Jurkat, Clone E6-1 (cell line): ENCODE measurements at regions not wholly inside any gene's neighbourhood (a gene's known extent, or its start where the extent isn't known, plus 50 kb on each side); places are given as distances from the start of the nearest gene placed in this dataset.
"Not testable (repeated sequence)": the region's sequence is repeated elsewhere in the genome, so short reads cannot be mapped to it uniquely, and the experiment has no call there.

Experiments
- DNase-seq: peaks from one replicate; pipeline ENCODE4 v3.0.0-alpha.2; 2011; ENCODE audit warnings: low read depth, low spot score
- H3K4me3 ChIP-seq: 2 replicates; pipeline ENCODE4 v1.5.1; 2011; ENCODE audit warnings: mild to moderate bottlenecking, low read length, control low read depth, moderate library complexity

DNA sequence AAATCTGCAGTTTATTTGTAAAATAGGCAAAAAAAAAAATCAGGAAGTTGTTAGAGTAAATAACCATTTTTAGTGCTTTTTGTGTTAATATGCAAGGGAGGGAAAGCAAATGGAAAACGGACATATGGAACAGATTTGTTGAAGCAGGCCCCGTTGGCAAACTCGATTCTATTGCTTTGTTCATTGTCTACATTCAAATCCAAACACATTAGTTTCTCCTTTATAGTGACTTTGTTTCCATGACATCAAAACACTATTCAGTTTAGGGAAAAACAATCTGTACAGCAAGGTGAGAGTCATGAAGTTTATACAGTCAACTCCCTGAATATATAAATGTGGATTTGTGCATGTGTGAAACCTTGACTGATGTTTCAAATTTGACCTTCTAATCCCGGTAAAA is 142.2 kb downstream of the FAM47A start:
- no peak for DNase-seq
- H3K4me3 ChIP-seq: no peak overlapping the region

DNA sequence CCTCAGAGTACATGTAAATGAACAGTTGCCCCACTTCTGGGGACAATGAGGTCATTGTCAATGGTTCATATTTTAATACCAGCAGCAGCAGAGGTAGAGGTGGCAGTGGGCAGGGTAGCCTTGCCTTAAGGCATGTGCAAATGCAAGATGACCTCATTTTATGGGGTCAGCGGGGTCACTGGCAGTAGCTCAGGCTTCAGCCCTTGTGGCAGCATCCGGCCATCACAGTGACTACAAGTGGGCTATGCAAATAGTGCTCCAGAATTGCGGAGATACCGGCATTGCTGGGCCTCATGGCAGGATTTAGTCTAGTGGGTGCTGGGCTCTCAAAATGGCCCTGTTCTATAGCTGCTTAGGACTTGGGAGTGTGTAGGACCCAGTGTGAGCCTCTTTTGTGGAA is 144.7 kb downstream of the FAM47A start:
- DNase-seq: no peak
- no peak overlapping the region for H3K4me3 ChIP-seq

GRCh38 chrX:33974676-33975075 is 157.4 kb downstream of the FAM47A start:
- DNase-seq: no peak

DNA sequence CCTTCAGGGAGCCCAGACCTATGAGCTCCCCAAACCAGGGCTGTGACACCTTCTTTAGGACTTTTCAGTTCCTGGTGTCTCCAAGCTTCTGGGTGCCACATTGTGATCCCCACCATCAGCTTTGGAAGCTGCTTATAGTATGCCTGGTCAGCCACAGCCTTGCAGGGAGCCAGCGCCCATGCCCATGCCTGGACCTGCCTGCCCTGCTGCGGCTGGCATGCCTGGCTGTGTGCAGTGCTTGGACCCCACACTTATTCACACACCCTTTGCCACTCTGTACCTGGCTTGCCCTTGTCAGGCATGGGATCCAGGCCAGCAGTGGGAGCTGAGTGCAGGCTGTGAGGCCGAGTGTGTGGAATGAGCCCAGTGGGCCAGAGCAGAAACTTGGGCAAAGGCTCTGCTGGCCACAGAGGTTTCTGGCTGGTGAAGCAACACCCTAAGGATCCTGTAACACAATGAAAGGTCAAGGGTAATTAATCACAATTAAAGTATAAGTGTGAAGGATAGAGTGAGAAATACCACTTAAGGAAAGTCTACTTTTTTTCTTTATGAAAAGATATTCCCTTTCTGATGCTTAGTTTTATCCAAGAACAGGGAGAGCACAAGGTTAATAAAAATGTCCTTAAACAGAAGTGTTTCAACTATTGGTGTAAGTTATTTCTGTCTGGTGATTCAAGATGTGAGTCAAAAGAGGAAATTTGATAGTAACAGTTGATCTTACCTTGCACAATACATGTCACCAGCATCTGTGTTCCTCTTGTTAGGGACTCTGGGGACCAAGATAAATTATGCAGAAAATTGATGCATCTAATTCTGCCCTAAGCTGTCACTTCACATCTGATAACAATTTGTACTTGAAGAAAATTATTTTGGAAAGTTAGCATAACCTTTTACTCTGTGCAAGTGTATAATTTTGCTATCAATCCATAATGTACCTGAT is 161.8 kb downstream of the FAM47A start:
- no peak overlapping the region for H3K4me3 ChIP-seq
- DNase-seq: no peak

More at GRCh38 chrX:33974676-33975075, 157.4 kb downstream of the FAM47A start:
- H3K4me3 ChIP-seq: no peak overlapping the region

- H3K4me3 ChIP-seq: no peak overlapping the region
- no peak for DNase-seq
These were observed 163.0 kb downstream of the FAM47A start for GRCh38 chrX:33969105-33969504.

DNA sequence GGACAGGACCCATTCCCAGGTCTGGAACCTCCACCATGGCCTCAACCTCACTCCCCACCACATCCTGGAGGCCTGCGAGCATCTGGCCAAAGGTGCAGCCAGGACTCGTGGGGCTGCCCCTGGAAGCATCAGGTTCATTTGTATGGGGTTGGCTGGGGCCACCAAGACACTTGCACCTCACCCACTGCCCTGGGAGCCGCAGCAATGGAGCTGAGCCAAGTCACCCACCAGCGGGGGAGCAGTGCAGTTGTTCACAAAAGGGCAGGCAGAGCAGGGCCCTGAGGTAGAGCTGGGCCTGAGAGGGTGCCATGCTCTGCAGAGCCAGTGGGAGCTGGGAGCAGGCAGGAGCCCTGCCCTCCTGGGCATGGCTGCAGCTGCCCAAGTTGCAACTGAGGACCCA is 163.5 kb downstream of the FAM47A start:
- no peak for DNase-seq
- no peak overlapping the region for H3K4me3 ChIP-seq

DNA sequence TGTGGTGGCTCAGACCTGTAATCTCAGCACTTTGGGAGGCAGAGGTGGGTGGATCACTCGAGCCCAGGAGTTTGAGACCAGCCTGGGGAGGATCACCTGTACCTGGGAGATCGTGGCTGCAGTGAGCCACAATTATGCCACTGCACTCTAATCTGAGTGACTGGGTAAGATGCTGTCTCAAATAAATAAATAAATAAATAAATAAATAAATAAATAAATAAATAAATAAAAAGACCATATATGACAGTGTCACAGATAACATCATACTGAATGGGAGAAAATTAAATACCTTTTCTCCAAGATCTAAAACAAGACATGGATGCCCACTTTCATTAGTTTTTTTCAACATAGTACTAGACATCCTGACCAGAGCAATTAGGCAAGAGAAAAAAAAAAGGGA is 182.8 kb downstream of the FAM47A start:
- H3K4me3 ChIP-seq: no peak overlapping the region
- DNase-seq: no peak

DNA sequence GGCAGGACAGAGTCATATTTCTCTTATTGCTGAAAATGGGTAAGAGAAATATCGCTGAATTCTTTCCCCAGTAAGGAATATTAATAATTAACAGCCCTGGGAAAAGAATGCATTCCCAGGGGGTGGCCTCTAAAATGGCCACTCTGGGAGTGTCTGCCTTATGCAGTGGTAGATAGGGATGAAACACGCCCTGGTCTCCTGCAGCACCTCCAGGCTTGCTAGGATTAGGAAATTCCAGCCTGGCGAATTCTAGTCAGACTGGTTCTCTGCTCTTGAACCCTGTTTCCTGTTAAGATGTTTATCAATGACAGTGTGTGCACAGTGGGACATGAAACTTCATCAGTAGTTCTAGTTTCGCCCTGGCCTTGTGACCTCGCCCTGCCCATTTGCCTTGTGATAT is 205.9 kb downstream of the FAM47A start:
- not testable (repeated sequence) for H3K4me3 ChIP-seq, DNase-seq

DNA sequence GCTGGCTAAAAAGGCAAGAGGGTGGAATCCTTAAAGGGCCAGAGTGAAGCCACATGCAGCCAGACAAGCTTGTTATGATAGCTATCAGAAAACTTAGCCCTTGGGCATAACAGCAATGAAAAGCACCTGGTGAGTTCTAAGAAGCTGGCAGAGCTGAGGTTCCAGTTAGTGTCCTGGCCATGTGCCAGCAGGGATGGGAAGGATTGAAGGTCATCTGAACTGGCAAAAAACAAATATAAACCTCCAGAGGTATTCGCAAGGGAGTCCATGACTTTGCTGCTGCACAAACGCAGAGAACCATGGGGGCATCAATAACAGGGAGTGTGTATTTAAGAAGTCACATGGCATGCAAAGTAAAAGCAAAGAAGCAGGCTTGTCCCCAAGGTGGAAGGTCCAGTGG is 208.9 kb downstream of the FAM47A start:
- H3K4me3 ChIP-seq: no peak overlapping the region
- DNase-seq: no peak

- no peak for DNase-seq
- H3K4me3 ChIP-seq: no peak overlapping the region
These were observed 222.3 kb downstream of the FAM47A start for GRCh38 chrX:33909836-33910235.

DNA sequence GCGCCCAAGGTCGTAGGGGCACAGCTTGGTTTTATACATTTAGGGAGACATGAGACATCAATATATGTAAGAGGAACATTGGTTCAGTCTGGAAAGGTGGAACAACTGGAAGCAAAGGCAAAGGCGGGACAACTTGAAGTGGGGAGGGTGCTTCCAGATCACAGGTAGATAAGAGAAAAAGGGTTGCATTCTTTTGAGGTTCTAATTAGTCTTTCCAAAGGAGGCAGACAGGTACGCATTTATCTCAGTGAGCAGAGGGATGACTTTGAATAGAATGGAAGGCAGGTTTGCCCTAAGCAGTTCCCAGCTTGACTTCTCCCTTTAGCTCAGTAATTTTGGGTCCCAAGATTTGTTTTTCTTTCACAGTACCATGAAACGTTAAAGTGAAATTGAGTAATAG is 223.2 kb downstream of the FAM47A start:
- H3K4me3 ChIP-seq: no peak overlapping the region
- no peak for DNase-seq

- no peak for DNase-seq
- H3K4me3 ChIP-seq: no peak overlapping the region
These were observed 224.0 kb downstream of the FAM47A start for GRCh38 chrX:33908074-33908473.

DNA sequence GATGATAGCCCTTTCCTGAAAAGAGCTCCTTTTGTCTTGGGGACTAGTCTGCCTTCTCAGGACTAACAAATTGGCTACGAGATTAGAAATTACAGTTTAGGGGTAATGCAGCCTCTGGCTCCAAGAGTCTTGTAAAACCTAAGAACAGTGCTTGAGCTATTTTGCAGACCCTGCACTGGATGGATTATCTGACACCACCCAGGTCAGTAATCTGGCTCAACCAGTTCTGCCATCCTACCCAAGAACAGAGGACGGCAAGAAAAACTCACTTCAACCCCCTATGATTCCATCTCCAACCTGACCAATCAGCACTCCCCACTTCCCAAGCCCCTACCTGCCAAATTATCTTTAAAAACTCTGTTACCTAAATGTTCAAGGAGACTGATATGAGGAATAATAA is 225.1 kb downstream of the FAM47A start:
- DNase-seq: no peak
- no peak overlapping the region for H3K4me3 ChIP-seq

- H3K4me3 ChIP-seq: no peak overlapping the region
- DNase-seq: no peak
These were observed 239.4 kb downstream of the FAM47A start for GRCh38 chrX:33892670-33893069.

- no peak for DNase-seq
- H3K4me3 ChIP-seq: no peak overlapping the region
These were observed 276.9 kb downstream of the FAM47A start for GRCh38 chrX:33855251-33855650.

- not testable (repeated sequence) for H3K4me3 ChIP-seq, DNase-seq
These were observed 280.0 kb downstream of the FAM47A start for GRCh38 chrX:33852146-33852545.

GRCh38 chrX:33840176-33840575 is 291.9 kb downstream of the FAM47A start:
- H3K4me3 ChIP-seq: no peak overlapping the region
- DNase-seq: no peak

- no peak overlapping the region for H3K4me3 ChIP-seq
- no peak for DNase-seq
These were observed 300.9 kb downstream of the FAM47A start for GRCh38 chrX:33831211-33831610.

DNA sequence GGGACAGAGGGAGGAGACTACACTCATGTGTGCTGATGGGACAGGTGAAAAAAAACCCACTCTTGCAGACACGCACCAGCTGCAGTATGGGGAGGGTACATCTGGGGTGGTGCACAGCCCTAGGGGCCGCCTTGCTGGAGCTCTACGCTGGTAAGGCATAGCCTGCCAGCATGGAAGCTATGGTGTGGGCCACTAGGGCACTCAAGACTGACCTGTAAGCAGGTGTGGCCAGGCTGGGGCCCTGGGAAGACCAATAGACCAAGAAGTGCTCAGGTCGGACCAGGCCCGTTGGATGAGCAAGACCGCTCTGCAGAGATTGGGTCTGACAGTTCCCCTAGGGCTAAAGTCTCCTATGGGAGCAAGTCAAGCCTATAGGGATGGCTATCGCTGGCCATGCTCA is 314.8 kb downstream of the FAM47A start:
- no peak overlapping the region for H3K4me3 ChIP-seq
- DNase-seq: no peak

GRCh38 chrX:33808636-33809035 is 323.5 kb downstream of the FAM47A start:
- no peak for DNase-seq
- H3K4me3 ChIP-seq: no peak overlapping the region

DNA sequence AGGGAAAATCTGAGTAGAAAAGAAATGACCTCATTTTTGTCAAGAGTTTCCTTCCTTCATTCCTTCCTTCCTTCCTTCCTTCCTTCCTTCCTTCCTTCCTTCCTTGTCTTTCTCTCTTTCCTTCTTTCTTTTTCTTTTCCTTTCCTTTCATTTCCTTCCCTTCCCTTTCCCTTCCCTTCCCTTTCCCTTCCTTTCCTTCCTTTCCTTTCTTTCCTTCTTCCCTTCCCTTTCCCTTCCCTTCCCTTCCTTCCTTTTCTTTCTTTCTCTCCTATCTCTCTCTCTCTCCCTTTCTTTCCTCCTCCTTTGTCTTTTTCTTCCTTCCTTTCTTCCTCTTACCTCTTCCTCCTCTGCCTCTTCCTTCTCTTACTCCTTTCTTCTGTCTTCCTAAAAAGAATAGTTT is 347.6 kb downstream of the FAM47A start:
- DNase-seq: no peak
- H3K4me3 ChIP-seq: no peak overlapping the region
